NB4 (cell line): ENCODE measurements at regions not wholly inside any gene's neighbourhood (a gene's known extent, or its start where the extent isn't known, plus 50 kb on each side); places are given as distances from the start of the nearest gene placed in this dataset.

Experiments used
- POLR2A ChIP-seq: IDR thresholded peaks from 2 replicates; pipeline ENCODE4 v1.6.1; 2011; ENCODE audit warnings: mild to moderate bottlenecking; ENCODE audit not compliant: insufficient read length; ENCODE audit errors: extremely low read depth
- TF ChIP-seq, protein P1 (sequence below): IDR thresholded peaks from one replicate; pipeline ENCODE4 v1.5.1; 2012; ENCODE audit warnings: low read depth, low read length

DNA sequence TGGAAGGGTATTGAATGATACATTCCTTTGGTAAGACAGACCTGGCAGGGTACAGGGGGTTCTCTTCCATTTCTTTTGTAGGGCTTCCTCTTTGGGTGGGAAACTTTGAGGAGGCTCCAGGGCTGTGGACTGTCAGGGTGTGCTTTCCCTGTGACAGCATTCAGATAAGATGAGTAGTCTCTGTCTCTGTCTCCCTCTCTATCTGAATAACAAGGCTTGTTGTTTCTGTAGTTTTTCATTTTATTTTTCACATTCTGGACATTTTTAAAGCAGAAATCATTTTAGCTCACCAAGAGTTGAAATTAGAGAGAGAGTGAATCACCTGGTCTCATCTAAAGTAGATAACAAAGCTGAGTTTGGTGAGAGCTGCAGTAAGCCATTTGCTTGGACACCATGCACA lies 100.8 kb upstream of the TPM1 start:
- TF ChIP-seq, protein P1, sequence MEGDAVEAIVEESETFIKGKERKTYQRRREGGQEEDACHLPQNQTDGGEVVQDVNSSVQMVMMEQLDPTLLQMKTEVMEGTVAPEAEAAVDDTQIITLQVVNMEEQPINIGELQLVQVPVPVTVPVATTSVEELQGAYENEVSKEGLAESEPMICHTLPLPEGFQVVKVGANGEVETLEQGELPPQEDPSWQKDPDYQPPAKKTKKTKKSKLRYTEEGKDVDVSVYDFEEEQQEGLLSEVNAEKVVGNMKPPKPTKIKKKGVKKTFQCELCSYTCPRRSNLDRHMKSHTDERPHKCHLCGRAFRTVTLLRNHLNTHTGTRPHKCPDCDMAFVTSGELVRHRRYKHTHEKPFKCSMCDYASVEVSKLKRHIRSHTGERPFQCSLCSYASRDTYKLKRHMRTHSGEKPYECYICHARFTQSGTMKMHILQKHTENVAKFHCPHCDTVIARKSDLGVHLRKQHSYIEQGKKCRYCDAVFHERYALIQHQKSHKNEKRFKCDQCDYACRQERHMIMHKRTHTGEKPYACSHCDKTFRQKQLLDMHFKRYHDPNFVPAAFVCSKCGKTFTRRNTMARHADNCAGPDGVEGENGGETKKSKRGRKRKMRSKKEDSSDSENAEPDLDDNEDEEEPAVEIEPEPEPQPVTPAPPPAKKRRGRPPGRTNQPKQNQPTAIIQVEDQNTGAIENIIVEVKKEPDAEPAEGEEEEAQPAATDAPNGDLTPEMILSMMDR = no peak
- TF ChIP-seq POLR2A = no peak
